Liver (tissue), 3 donors: ENCODE measurements at regions not wholly inside any gene's neighbourhood (a gene's known extent, or its start where the extent isn't known, plus 50 kb on each side); places are given as distances from the start of the nearest gene placed in this dataset.

ENCODE experiments used
- CTCF ChIP-seq: fragments of 150-350 bp; IDR thresholded peaks from 2 replicates; pipeline ENCODE4 v1.5.1; 2017; ENCODE audit warnings: improper control_type of control experiment, low read depth, low read length; ENCODE audit not compliant: missing input control
- JUND ChIP-seq, 2 donors: IDR thresholded peaks; 2 replicates each; pipeline ENCODE4 v1.6.1; 2016; ENCODE audit warnings: antibody characterized with exemption in 2 of 2
- TAF1 ChIP-seq: conservative IDR thresholded peaks from 2 replicates; pipeline ENCODE4 v1.6.1; 2016; ENCODE audit warnings: antibody characterized with exemption, mild to moderate bottlenecking
- TF ChIP-seq, protein P1 (sequence below): IDR thresholded peaks from 2 replicates; pipeline ENCODE4 v1.6.1; 2016; ENCODE audit warnings: antibody characterized with exemption, mild to moderate bottlenecking
- donor health status: healthy.
- donor health status: healthy.

GRCh38 chr6:126767711-126768110 is 350.8 kb upstream of the RSPO3 start:
- TF ChIP-seq TAF1 = no peak
- TF ChIP-seq, protein P1, sequence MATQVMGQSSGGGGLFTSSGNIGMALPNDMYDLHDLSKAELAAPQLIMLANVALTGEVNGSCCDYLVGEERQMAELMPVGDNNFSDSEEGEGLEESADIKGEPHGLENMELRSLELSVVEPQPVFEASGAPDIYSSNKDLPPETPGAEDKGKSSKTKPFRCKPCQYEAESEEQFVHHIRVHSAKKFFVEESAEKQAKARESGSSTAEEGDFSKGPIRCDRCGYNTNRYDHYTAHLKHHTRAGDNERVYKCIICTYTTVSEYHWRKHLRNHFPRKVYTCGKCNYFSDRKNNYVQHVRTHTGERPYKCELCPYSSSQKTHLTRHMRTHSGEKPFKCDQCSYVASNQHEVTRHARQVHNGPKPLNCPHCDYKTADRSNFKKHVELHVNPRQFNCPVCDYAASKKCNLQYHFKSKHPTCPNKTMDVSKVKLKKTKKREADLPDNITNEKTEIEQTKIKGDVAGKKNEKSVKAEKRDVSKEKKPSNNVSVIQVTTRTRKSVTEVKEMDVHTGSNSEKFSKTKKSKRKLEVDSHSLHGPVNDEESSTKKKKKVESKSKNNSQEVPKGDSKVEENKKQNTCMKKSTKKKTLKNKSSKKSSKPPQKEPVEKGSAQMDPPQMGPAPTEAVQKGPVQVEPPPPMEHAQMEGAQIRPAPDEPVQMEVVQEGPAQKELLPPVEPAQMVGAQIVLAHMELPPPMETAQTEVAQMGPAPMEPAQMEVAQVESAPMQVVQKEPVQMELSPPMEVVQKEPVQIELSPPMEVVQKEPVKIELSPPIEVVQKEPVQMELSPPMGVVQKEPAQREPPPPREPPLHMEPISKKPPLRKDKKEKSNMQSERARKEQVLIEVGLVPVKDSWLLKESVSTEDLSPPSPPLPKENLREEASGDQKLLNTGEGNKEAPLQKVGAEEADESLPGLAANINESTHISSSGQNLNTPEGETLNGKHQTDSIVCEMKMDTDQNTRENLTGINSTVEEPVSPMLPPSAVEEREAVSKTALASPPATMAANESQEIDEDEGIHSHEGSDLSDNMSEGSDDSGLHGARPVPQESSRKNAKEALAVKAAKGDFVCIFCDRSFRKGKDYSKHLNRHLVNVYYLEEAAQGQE = no peak
- TF ChIP-seq JUND (IDR thresholded peaks at IDR 0.05) = no peak
- no peak for TF ChIP-seq CTCF
